Osteoblast (primary cell): ENCODE measurements at regions not wholly inside any gene's neighbourhood (a gene's known extent, or its start where the extent isn't known, plus 50 kb on each side); places are given as distances from the start of the nearest gene placed in this dataset.
"Not testable (repeated sequence)": the region's sequence is repeated elsewhere in the genome, so short reads cannot be mapped to it uniquely, and the experiment has no call there.

Experiments used
- DNase-seq: peaks from one replicate; pipeline ENCODE4 v3.0.0; 2011; ENCODE audit warnings: low spot score, mixed read lengths; ENCODE audit not compliant: insufficient read length; ENCODE audit errors: missing footprints
- H2AFZ ChIP-seq: 2 replicates; pipeline ENCODE4 v1.6.0; 2011; ENCODE audit warnings: mild to moderate bottlenecking, low read length
- H3K27ac ChIP-seq: 2 replicates; pipeline ENCODE4 v1.5.1; 2011; ENCODE audit warnings: mild to moderate bottlenecking, low read depth, low read length, moderate library complexity
- H3K27me3 ChIP-seq: 2 replicates; pipeline ENCODE4 v1.6.0; 2012; ENCODE audit warnings: mild to moderate bottlenecking, control low read depth, inconsistent platforms, low read length, moderate library complexity; ENCODE audit not compliant: insufficient read depth
- H3K36me3 ChIP-seq: 2 replicates; pipeline ENCODE4 v1.5.1; 2011; ENCODE audit warnings: mild to moderate bottlenecking, low read length, control low read depth, moderate library complexity; ENCODE audit not compliant: insufficient read depth
- H3K4me1 ChIP-seq: 2 replicates; pipeline ENCODE4 v1.5.1; 2011; ENCODE audit warnings: mild to moderate bottlenecking, low read length, control low read depth, moderate library complexity; ENCODE audit not compliant: insufficient read depth
- H3K4me2 ChIP-seq: 2 replicates; pipeline ENCODE4 v1.6.0; 2011; ENCODE audit warnings: mild to moderate bottlenecking, low read length; ENCODE audit not compliant: insufficient read depth
- H3K4me3 ChIP-seq: fragments of 200-600 bp; sonication (generic); 3 replicates; pipeline ENCODE4 v1.5.1; 2012; ENCODE audit warnings: mild to moderate bottlenecking, low read length, inconsistent platforms; ENCODE audit not compliant: insufficient read depth
- H3K79me2 ChIP-seq: 2 replicates; pipeline ENCODE4 v1.6.0; 2012; ENCODE audit warnings: mild to moderate bottlenecking, low read length, control low read depth, inconsistent platforms; ENCODE audit not compliant: insufficient read depth
- H3K9me3 ChIP-seq: 2 replicates; pipeline ENCODE4 v1.5.1; 2011; ENCODE audit warnings: low read depth, low read length, control low read depth
- H4K20me1 ChIP-seq: 2 replicates; pipeline ENCODE4 v1.6.0; 2012; ENCODE audit warnings: mild to moderate bottlenecking, low read length, control low read depth; ENCODE audit not compliant: insufficient read depth
- TF ChIP-seq, protein P1 (sequence below): IDR thresholded peaks from 2 replicates; pipeline ENCODE4 v1.5.1; 2011; ENCODE audit warnings: mild to moderate bottlenecking, low read depth, low read length, moderate library complexity; ENCODE audit errors: extremely low read depth

DNA sequence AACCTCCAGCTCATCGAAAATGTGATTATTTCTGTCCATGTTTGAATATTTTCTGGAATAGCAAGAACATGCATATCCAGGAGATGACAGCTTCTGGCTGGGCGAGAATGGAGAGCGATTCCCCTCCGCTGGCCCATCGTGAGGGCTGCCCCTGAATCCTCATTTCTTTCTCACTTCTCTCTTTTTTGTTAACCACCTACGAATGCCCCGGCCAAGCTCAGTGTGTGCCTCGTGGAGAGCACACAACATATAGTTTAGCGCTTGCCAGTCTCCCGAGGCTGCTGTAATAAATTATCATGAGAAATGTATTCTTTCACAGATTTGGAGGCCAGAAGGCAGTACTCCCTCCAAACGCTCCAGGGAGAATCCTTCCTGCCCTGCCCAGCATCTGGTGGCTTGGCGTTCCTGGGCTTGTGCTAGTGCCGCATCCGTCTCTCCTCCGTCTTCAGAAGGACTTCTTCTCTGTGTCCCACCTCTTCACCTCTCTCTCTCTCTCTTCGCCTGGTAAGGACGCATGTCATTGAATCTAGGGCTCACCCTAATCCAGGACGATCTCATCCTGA, 1306.0 kb downstream of the TBC1D22A start:
- Histone ChIP-seq H3K9me3 (peaks cover 2% of the 10 kb centered on the region), H3K4me3 (no peak overlapping the region), H3K79me2 (no peaks in the 10 kb centered on the region), H2AFZ (no peak overlapping the region), H3K4me2 (no peak overlapping the region), H3K27ac (no peak overlapping the region), H3K4me1 (no peaks in the 10 kb centered on the region), H3K36me3 (no peaks in the 10 kb centered on the region), H4K20me1 (no peaks in the 10 kb centered on the region), H3K27me3 (no peaks in the 10 kb centered on the region)
- DNase-seq = no peak
- TF ChIP-seq, protein P1, sequence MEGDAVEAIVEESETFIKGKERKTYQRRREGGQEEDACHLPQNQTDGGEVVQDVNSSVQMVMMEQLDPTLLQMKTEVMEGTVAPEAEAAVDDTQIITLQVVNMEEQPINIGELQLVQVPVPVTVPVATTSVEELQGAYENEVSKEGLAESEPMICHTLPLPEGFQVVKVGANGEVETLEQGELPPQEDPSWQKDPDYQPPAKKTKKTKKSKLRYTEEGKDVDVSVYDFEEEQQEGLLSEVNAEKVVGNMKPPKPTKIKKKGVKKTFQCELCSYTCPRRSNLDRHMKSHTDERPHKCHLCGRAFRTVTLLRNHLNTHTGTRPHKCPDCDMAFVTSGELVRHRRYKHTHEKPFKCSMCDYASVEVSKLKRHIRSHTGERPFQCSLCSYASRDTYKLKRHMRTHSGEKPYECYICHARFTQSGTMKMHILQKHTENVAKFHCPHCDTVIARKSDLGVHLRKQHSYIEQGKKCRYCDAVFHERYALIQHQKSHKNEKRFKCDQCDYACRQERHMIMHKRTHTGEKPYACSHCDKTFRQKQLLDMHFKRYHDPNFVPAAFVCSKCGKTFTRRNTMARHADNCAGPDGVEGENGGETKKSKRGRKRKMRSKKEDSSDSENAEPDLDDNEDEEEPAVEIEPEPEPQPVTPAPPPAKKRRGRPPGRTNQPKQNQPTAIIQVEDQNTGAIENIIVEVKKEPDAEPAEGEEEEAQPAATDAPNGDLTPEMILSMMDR = no peak

DNA sequence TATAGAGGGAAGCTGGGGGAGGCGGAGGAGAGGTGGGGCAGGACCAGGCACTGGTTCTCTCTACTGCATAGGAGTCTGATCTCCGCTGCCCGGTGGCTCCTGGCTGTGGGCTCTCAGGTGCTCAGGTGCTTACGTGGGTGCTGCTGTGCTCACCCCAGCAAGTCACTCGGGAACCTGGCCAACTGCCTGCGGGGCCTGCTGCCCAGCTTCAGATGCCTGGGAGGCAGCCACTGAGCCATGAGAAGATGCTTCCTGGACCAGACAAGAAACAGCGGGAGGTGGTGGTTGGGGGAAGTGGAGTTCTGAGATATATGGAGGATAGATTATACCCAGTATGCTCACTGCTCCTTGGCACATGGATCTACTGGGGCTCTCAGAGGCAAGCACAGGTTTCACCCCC, 1303.4 kb downstream of the TBC1D22A start:
- Histone ChIP-seq H3K4me1 (no peaks in the 10 kb centered on the region), H3K9me3 (peaks cover 2% of the 10 kb centered on the region), H3K36me3 (no peaks in the 10 kb centered on the region), H3K4me3 (no peak overlapping the region), H3K4me2 (no peak overlapping the region), H3K27ac (no peak overlapping the region), H3K27me3 (no peaks in the 10 kb centered on the region), H4K20me1 (no peaks in the 10 kb centered on the region), H3K79me2 (no peaks in the 10 kb centered on the region), H2AFZ (no peak overlapping the region)
- DNase-seq = no peak
- TF ChIP-seq, protein P1 = no peak

DNA sequence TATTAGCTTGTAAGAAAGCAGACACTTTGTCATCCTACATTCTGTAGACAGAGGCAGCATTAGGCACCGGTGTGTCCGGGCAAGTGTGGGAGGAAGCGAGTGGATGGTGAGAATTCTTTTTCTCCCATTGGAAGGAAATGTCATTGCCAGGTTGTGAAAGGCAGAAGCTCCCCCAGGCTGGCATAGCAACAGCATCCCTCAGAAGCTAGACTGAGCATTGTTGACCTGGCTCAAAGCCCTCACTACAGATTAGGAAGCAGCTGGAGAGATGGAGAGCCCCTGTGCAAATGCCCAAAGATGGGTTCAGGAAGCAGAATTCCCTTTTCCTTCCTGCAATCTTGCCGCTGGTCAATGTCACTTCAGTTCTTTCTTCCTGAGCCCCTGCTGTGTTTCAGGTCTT, 1299.3 kb downstream of the TBC1D22A start:
- Histone ChIP-seq H3K9me3 (no peaks in the 10 kb centered on the region), H3K27me3 (no peaks in the 10 kb centered on the region), H3K27ac (no peak overlapping the region), H3K4me3 (no peak overlapping the region), H2AFZ (no peak overlapping the region), H4K20me1 (no peaks in the 10 kb centered on the region), H3K36me3 (no peaks in the 10 kb centered on the region), H3K4me2 (no peak overlapping the region), H3K79me2 (no peaks in the 10 kb centered on the region), H3K4me1 (no peaks in the 10 kb centered on the region)
- DNase-seq = no peak
- TF ChIP-seq, protein P1 = no peak

DNA sequence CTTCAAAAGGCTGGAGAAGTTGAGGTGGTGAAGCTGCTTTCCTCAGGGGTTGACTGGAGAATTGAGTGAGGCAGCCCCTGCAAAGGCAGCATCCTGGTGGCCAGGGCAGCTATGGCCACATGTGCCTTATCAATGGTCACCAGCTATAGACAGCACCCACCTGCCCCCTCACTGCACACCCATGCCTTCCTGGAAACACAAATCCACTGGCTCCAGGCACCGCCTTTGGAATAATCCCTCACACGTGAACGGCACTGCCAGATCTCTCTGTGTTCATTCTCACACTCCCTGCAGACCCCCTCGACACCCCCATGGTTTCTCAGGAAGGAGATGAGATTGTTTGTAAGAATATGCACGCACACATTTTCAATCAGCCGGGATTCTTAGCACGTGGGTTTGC, 1297.8 kb downstream of the TBC1D22A start:
- Histone ChIP-seq H3K27ac (no peak overlapping the region), H3K36me3 (no peaks in the 10 kb centered on the region), H3K4me3 (no peak overlapping the region), H3K4me1 (no peaks in the 10 kb centered on the region), H3K9me3 (no peaks in the 10 kb centered on the region), H3K79me2 (no peaks in the 10 kb centered on the region), H4K20me1 (no peaks in the 10 kb centered on the region), H2AFZ (no peak overlapping the region), H3K27me3 (no peaks in the 10 kb centered on the region), H3K4me2 (no peak overlapping the region)
- TF ChIP-seq, protein P1 = no peak
- DNase-seq = no peak

DNA sequence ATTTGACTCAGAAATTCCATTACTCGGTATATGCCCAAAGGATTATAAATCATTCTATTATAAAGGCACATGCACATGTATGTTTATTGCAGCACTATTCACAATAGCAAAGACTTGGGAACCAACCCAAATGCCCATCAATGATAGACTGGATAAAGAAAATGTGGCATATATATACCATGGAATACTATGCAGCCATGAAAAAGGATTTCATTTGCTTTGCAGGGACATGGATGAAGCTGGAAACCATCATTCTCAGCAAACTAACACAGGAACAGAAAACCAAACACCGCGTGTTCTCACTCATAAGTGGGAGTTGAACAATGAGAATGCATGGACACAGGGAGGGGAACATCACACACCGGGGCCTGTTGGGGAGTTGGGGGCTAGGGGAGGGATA, 1297.1 kb downstream of the TBC1D22A start:
- H4K20me1 ChIP-seq, H3K79me2 ChIP-seq, H3K4me1 ChIP-seq, H3K9me3 ChIP-seq, H3K36me3 ChIP-seq, DNase-seq, H3K4me2 ChIP-seq, H2AFZ ChIP-seq, H3K4me3 ChIP-seq, H3K27me3 ChIP-seq, H3K27ac ChIP-seq: not testable (repeated sequence)
